IPS DF 6.9 (cell line): ENCODE measurements at regions not wholly inside any gene's neighbourhood (a gene's known extent, or its start where the extent isn't known, plus 50 kb on each side); places are given as distances from the start of the nearest gene placed in this dataset.
"Not testable (repeated sequence)": the region's sequence is repeated elsewhere in the genome, so short reads cannot be mapped to it uniquely, and the experiment has no call there.

Experiments
- DNase-seq: peaks from one replicate; pipeline ENCODE4 v3.0.0-alpha.2; 2013; ENCODE audit warnings: low read depth, low spot score
- H3K27ac ChIP-seq: one replicate; pipeline ENCODE4 v1.5.1; 2013; ENCODE audit warnings: low read length, control low read depth
- H3K27me3 ChIP-seq: 2 replicates; pipeline ENCODE4 v1.6.1; 2013; ENCODE audit warnings: mild to moderate bottlenecking, low read length; ENCODE audit not compliant: control insufficient read depth, insufficient read depth
- H3K36me3 ChIP-seq: 2 replicates; pipeline ENCODE4 v1.6.1; 2013; ENCODE audit warnings: low read length; ENCODE audit not compliant: control insufficient read depth, insufficient read depth
- H3K4me1 ChIP-seq: 2 replicates; pipeline ENCODE4 v1.6.1; 2013; ENCODE audit warnings: low read length; ENCODE audit not compliant: control insufficient read depth, insufficient read depth
- H3K4me3 ChIP-seq: 2 replicates; pipeline ENCODE4 v1.5.1; 2013; ENCODE audit warnings: mild to moderate bottlenecking, low read length
- H3K9me3 ChIP-seq: 2 replicates; pipeline ENCODE4 v1.6.1; 2013; ENCODE audit warnings: low read length, inconsistent platforms; ENCODE audit not compliant: control insufficient read depth, insufficient read depth
- WGBS: extraction: QIAGEN DNeasy Blood & Tissue Kit; methylation state at CpG from one replicate; pipeline ENCODE4 v1.1.7; 2013; ENCODE audit warnings: mixed read lengths, missing lambda C conversion rate; ENCODE audit not compliant: insufficient read length, insufficient coverage; 5-methylcytosine and 5-hydroxymethylcytosine counted together

DNA sequence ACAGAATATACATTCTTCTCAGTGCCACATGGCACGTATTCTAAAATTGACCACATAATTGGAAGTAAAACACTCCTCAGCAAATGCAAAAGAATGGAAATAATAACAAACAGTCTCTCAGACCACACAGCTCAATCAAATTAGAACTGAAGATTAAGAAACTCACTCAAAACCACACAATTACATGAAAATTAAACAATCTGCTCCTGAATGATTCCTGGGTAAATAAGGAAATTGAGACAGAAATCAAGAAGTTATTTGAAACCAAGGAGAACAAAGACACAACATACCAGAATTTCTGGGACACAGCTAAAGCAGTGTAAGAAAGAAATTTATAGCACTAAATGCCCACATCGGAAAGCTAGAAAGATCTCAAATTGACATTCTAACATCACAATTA, 637.3 kb downstream of the ANKRD50 start:
- WGBS, result no CpG with 5 or more reads among the region's 2 CpGs
- H3K27ac ChIP-seq, H3K9me3 ChIP-seq, H3K36me3 ChIP-seq, H3K4me3 ChIP-seq, DNase-seq, H3K4me1 ChIP-seq, H3K27me3 ChIP-seq: not testable (repeated sequence)

GRCh38 chr4:124079174-124079780, 633.3 kb downstream of the ANKRD50 start:
- WGBS, result no CpG with 5 or more reads among the region's 1 CpG
- Histone ChIP-seq H3K4me3 (no peak overlapping the region), H3K36me3 (no peaks in the 10 kb centered on the region), H3K27ac (no peak overlapping the region), H3K9me3 (no peaks in the 10 kb centered on the region), H3K27me3 (no peaks in the 10 kb centered on the region), H3K4me1 (no peaks in the 10 kb centered on the region)
- DNase-seq, result no peak

DNA sequence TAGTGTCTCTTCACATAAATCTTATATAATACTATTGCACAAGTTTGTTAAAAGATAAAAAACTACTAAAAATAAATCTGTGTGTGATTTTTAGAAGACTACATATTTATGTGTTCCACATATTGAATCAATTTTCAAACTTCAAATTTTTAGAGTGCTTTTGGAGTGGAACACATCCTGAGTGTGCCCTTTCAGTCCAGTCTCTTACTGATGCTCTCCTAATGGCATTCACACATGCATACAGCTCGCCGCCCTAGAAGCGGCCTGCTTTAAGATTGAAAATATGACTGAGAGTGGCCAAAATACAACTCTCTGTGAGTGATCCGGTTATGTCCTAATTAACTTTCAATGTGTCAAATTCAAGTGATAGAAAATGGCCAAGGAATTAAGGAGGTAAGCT, 628.8 kb downstream of the ANKRD50 start:
- H3K36me3 ChIP-seq, result no peaks in the 10 kb centered on the region
- WGBS, result no CpG with 5 or more reads among the region's 4 CpGs
- H3K27me3 ChIP-seq, result no peaks in the 10 kb centered on the region
- no peak overlapping the region for H3K27ac ChIP-seq
- no peak overlapping the region for H3K4me3 ChIP-seq
- H3K4me1 ChIP-seq, result no peaks in the 10 kb centered on the region
- no peak for DNase-seq
- H3K9me3 ChIP-seq, result no peaks in the 10 kb centered on the region

GRCh38 chr4:124085561-124086180, 626.9 kb downstream of the ANKRD50 start:
- WGBS, result no CpG with 5 or more reads among the region's 3 CpGs
- Histone ChIP-seq H3K4me1 (no peaks in the 10 kb centered on the region), H3K27me3 (no peaks in the 10 kb centered on the region), H3K27ac (no peak overlapping the region), H3K9me3 (no peaks in the 10 kb centered on the region), H3K4me3 (no peak overlapping the region), H3K36me3 (no peaks in the 10 kb centered on the region)
- DNase-seq, result no peak

GRCh38 chr4:124090021-124090420, 622.5 kb downstream of the ANKRD50 start:
- DNase-seq, result no peak
- 100% methylated on average over 1 of the region's 8 CpGs for WGBS
- Histone ChIP-seq H3K9me3 (no peaks in the 10 kb centered on the region), H3K36me3 (no peaks in the 10 kb centered on the region), H3K4me1 (no peaks in the 10 kb centered on the region), H3K27ac (no peak overlapping the region), H3K27me3 (no peaks in the 10 kb centered on the region), H3K4me3 (no peak overlapping the region)

DNA sequence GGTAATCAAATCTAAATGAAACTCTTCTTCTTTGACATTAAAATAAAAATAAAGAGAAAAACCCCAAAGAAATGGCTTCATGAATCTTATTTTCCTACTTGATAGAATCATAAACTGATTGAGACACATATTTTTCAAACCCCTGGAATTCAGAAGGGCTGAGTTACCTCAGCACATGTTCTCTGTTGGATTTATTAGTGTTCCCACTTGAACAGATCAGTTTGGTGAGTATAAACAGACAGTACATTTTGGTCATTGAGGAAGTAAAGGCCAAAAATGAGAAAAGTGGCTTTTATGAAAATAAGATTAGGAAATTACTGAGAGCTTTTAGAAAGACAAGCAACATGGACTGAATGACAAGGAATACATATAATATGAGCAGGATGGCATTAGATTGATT, 620.4 kb downstream of the ANKRD50 start:
- no peaks in the 10 kb centered on the region for H3K36me3 ChIP-seq
- H3K9me3 ChIP-seq, result no peaks in the 10 kb centered on the region
- no peaks in the 10 kb centered on the region for H3K27me3 ChIP-seq
- H3K4me3 ChIP-seq, result no peak overlapping the region
- no peak overlapping the region for H3K27ac ChIP-seq
- H3K4me1 ChIP-seq, result no peaks in the 10 kb centered on the region
- DNase-seq, result no peak

- no peak for DNase-seq
- H3K27me3 ChIP-seq, result no peaks in the 10 kb centered on the region
- no peaks in the 10 kb centered on the region for H3K36me3 ChIP-seq
- H3K4me3 ChIP-seq, result no peak overlapping the region
- WGBS, result no CpG with 5 or more reads among the region's 2 CpGs
- H3K9me3 ChIP-seq, result no peaks in the 10 kb centered on the region
- no peak overlapping the region for H3K27ac ChIP-seq
- no peaks in the 10 kb centered on the region for H3K4me1 ChIP-seq
These were observed 620.0 kb downstream of the ANKRD50 start for GRCh38 chr4:124092541-124092984.

DNA sequence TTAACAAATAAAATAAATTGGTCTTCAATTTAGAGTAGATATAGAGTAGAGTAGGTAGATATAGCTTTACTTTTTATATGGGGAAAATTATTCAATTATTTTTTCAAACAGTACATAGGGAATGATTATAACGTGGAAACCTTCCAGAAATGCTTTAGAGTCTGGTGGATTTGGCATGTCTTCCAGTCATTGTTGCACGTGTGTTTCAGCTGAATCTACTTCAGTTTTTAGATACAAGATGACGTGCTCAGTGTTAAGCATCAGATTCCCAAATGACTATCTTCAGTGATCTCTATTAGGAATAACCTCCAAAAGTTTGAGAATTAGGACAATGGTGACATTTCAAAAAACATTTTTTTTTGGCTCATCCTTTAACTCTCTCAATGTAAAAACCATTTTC, 616.9 kb downstream of the ANKRD50 start:
- H3K4me3 ChIP-seq, result no peak overlapping the region
- H3K27ac ChIP-seq, result no peak overlapping the region
- H3K4me1 ChIP-seq, result no peaks in the 10 kb centered on the region
- no CpG with 5 or more reads among the region's 3 CpGs for WGBS
- DNase-seq, result no peak
- H3K9me3 ChIP-seq, result no peaks in the 10 kb centered on the region
- H3K27me3 ChIP-seq, result no peaks in the 10 kb centered on the region
- H3K36me3 ChIP-seq, result no peaks in the 10 kb centered on the region

DNA sequence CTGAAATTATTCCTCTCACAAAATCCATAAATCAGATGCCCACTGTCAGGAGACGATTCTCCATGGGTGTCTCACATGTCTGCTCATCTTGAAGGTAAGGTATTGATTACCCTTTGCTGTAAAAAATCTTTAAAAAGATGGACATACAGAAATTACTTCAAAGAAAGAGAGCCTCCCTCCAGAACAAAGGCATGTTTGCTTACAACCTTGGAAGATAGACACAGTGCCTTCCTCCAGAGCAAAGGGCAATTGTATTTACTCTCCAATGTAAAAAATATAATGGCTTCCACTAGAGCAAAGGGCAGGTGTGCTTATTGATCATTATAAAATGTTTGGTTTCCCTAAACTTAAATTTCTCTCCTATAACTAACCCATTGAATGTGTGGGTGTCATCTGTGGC, 616.2 kb downstream of the ANKRD50 start:
- Histone ChIP-seq H3K27me3 (no peaks in the 10 kb centered on the region), H3K9me3 (no peaks in the 10 kb centered on the region), H3K4me3 (no peak overlapping the region), H3K36me3 (no peaks in the 10 kb centered on the region), H3K4me1 (no peaks in the 10 kb centered on the region), H3K27ac (no peak overlapping the region)
- DNase-seq, result no peak
- no CpG with 5 or more reads among the region's 1 CpG for WGBS

GRCh38 chr4:124097447-124097846, 615.1 kb downstream of the ANKRD50 start:
- no peaks in the 10 kb centered on the region for H3K27me3 ChIP-seq
- H3K36me3 ChIP-seq, result no peaks in the 10 kb centered on the region
- no CpG with 5 or more reads among the region's 1 CpG for WGBS
- no peak overlapping the region for H3K4me3 ChIP-seq
- no peak for DNase-seq
- no peaks in the 10 kb centered on the region for H3K9me3 ChIP-seq
- no peaks in the 10 kb centered on the region for H3K4me1 ChIP-seq
- H3K27ac ChIP-seq, result no peak overlapping the region

DNA sequence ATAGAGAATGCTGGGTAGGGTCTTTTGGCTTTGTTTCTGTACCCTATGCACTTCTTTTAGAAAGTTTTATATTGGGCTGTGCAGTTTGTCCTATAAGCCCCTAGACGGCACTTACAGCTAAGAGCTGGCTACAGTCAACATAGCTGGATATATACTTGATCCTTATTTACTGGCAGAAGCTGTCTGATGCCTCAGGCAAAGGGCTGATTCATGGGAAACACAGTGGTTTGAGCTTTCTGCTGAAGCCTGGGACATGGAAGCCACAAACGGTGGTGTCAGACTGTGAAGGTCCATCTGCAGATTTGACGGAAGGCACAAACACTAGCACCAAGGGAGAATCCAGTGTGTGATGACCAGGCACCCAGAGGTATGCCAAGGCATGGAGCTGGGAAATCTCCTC, 608.4 kb downstream of the ANKRD50 start:
- Histone ChIP-seq H3K4me1 (no peaks in the 10 kb centered on the region), H3K9me3 (no peaks in the 10 kb centered on the region), H3K27ac (no peak overlapping the region), H3K4me3 (no peak overlapping the region), H3K27me3 (no peaks in the 10 kb centered on the region), H3K36me3 (no peaks in the 10 kb centered on the region)
- DNase-seq, result no peak
- WGBS, result no CpG with 5 or more reads among the region's 3 CpGs
